ENCODE measurements at regions not wholly inside any gene's neighbourhood (a gene's known extent, or its start where the extent isn't known, plus 50 kb on each side); places are given as distances from the start of the nearest gene placed in this dataset.

DNA sequence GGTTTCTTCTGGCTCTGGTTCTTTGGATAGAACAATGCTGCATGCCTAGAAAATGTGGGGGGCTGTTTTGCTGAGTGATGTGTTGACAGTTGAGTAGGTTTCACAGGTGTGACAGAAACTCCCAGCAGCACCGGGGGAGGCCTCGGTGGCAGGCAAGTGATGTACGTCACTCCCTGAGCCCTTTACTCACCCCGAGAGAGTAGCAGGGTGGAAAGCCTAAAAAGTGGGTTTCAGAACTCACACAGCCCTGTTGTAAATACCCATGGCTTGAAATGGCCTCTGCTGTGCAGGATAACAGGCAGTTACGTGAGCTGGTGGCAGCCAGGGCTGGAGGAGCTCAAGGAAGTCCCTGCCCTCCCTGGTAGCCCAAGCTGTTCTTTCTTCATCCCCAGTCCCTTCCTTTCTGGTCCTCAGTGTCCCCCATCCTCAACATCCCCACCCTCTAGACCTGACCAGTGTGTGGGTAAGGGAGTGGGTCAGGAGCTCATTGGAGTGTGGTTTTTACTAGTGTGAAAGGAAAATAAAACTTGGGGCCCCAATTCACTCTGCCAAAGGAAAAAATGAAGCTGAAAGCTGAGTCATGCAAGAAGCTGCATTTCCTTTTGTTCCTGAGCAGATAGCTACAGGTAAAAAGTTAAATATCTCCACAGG, 258.1 kb downstream of the STK31 start:
- DNase-seq (ENCODE audit: extremely low read depth in 1 of 11, low read depth in 9 of 11, low spot score in 4 of 11): no peak

DNA sequence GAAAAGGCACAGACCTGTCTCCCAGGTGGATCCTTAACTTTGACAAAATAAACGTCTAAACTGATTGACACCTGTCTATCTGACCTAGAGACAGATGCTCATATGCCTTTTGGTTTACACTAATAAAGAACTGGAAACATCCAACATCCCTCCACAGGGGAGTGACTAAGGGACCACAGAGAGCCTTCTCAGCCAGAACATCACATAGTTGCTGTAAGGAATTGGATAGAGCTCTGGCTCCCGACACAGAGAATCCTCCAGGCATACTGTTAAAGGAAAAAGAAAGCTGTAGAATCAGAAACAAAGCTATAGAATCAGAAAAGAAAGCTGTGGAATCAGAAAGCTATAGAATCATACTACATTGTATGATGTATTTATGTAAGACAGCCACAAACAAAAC, 258.8 kb downstream of the STK31 start:
- no peak for DNase-seq (ENCODE audit: extremely low read depth in 1 of 11, low read depth in 9 of 11, low spot score in 4 of 11)

DNA sequence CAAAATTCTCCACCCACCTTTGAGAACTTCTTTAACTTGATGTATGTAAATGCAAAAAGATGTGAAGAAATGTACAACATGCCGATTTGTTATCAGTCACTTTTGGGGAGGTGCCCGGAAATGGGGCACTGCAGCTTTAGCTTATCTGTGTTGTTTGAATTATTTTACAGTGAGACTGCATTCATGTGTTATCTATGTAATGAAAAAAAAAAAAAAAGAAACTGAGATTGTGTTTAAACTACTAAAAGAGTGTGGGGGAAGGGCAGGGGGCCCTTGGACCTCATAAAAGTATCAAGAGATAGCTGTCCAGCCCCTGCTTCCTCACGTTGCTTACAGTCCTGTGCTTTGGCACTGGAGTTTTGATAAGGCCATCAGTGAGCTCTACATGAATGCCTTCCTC, 259.4 kb downstream of the STK31 start:
- DNase-seq (ENCODE audit: extremely low read depth in 1 of 11, low read depth in 9 of 11, low spot score in 4 of 11): no peak

DNA sequence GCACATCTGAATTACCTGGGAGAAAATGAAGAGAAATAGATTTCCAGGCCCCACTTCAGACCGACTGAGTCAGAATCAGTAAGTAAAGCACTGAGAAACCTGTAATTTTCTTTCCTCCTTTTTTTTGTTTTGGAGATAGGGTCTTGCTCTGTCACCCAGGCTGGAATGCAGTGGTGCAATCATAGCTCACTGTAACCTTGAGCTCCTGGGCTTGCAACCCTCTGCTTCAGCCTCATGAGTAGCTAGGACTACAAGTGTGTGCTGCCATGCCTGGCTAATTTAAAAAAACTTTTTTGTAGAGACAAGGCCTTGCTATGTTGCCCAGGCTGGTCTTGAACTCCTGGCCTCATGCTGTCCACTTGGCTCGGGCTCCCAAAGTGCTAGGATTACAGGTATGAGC, 260.2 kb downstream of the STK31 start:
- no peak for DNase-seq (ENCODE audit: extremely low read depth in 1 of 11, low read depth in 9 of 11, low spot score in 4 of 11)

DNA sequence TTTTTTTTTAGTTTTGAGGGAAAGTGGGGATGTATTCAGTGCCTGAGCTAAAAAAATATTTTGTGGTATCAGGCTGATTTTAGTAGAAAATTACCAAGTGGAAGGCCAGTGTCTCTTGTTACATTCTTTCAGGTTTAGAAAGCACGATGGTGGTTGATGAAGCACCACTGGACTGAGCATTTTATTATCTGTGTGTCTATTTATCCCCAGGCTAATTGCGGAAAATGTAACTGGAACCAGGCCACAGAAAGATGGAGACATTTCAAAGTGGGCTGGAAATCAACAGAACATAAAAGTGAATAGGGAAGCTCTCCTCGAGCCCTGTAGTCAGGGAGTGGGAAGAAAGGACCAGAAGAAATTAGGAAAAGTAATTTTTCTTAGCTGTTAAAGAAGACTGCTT, 261.0 kb downstream of the STK31 start:
- DNase-seq (ENCODE audit: extremely low read depth in 1 of 11, low read depth in 9 of 11, low spot score in 4 of 11): no peak

DNA sequence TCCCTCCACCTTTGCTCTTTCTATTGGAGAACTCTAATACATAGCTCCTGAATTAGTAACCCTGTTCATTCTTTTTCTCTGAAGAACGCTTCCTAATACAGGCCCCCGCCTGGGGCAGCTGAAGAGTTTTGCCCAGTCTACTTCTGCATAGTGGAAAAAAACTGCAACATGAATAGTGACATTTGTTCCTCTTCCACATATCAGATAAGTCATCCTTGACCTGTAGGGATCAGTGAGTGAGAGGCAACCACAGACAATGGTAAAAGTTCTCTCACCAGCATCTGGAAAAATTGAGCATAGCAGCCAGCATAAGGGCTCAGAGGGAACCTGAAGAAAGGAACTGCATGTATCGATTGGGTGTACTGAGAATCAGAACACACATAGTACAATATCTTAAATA, 262.0 kb downstream of the STK31 start:
- DNase-seq (ENCODE audit: extremely low read depth in 1 of 11, low read depth in 9 of 11, low spot score in 4 of 11): no peak

DNA sequence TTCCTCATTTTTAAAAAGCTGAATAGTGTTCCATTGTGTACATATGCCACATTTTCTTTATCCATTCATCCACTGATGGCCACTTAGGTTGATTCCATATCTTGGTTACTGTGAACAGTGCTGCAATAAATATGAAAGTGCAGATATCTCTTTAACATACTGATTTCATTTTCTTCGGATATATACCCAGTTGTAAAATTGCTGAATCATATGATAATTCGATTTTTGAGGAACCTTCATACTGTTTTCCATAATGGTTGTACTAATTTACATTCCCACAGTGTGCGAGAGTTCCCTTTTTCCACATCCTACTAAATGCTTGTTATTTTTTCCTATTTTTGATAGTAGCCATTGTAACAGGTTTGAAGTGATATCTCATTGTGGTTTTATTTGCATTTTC, 263.2 kb downstream of the STK31 start:
- no peak for DNase-seq (ENCODE audit: extremely low read depth in 1 of 11, low read depth in 9 of 11, low spot score in 4 of 11)

DNA sequence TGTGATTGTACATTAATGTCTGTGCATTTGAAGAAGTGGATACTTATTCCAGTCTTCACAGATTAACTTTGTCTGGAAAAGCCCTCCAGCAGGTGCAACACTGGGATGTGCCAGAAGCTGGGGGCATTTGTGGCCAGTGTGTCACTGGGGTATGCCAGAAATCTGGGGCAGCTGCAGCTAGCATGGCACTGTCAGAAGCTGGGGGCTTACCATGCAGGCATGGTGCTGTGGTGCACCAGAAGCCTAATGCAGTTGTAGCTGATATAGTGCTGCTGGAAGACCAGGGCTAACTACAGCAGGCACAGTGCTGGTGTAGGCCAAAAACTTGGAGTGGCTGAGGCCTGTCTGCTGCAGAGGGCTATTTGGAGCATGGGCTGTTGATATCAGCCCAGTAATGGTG, 270.1 kb downstream of the STK31 start:
- DNase-seq (ENCODE audit: extremely low read depth in 1 of 11, low read depth in 9 of 11, low spot score in 4 of 11): no peak

DNA sequence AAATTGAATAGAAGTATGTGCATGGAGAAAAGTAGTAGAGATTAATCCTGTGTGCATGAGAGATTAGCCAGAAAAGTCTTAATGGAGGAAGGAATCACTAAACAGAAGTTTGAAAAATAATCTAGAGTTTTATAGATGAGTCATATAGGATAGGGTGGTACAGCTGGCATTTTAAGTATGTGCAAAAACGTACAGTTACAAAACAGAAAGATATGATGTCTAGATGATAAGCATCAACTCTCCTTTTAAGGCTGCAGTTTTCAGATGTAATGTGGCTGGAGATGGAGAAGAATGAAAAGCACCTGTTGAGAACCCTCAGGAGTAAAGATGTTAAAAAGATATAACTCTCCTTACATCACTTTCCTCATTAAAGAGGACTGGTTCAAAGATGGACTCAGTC, 271.3 kb downstream of the STK31 start:
- DNase-seq (ENCODE audit: extremely low read depth in 1 of 11, low read depth in 9 of 11, low spot score in 4 of 11): no peak

DNA sequence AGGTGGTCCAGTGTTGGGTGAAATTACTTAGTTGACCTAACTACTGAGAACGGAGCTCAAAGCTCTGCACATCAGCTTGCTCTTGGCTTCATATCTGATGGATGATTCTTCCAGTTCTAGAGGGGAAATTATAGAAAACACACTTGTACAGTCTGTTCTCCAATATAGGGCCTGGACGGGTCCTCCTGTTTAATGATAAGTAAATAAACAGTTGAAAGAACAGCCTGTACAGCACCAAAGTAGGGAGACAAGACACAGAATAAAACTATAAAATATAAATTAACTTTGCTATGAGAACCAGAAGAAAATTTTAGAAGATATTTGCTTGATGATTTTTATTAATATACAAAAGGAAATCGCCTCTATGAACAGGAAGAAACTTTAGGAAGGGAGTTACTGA, 271.7 kb downstream of the STK31 start:
- no peak for DNase-seq (ENCODE audit: extremely low read depth in 1 of 11, low read depth in 9 of 11, low spot score in 4 of 11)

DNA sequence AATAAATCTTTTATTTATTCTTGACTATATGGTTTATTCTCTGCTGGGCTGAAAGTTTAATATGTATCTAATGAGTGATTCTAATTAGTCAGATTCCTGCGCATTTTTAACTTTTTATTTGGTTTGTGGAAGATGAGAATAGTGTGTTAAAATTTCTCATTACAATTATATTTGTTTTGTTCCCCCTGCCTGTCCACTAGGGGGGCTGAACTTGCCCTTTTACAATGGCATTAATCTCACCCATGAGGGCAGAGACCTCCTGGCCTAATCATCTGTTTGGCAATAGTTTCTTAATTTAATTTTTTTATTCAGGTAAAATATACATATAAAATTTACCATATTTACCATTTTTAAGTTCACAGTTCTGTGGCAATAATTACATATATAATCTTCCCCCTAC, 278.5 kb upstream of the NPY start:
- DNase-seq (ENCODE audit: extremely low read depth in 1 of 11, low read depth in 9 of 11, low spot score in 4 of 11): no peak

DNA sequence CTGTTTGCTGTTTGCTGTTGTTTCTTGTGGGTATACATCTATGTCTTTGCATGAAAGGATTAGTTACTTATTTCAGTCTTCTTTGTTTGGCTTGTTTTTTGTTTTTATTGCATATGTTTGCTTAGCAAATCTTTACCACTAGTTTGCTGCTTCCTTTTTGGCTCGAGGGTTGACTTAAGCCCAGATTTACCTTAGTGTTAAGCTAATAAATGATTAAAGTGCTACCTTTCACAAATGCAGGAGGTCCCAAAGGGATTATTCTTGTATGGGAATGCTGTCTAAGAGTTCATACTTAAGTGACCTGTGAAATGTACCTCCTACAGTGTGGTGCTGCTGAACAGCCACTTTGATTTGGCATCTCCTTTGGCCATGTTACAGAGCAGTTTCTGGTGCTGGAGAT, 273.5 kb upstream of the NPY start:
- no peak for DNase-seq (ENCODE audit: extremely low read depth in 1 of 11, low read depth in 9 of 11, low spot score in 4 of 11)

DNA sequence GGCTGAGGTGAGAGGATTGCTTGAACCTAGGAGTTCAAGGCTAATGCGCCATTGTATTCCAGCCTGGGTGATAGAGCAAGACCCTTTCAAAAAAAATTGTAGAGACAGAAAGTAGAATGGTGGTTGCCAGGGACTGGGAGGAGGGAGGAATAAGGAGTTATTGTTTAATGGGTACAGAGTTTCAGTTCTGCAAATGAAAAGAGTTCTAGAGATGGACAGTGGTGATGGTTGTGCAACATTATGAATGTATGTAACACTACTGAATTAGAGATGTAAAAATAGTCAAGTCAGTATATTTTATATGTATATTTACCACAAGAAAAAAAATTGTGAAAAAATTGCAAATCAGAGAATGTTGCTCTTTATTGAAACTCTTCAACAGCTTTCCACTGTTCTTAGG, 266.5 kb upstream of the NPY start:
- DNase-seq (ENCODE audit: extremely low read depth in 1 of 11, low read depth in 9 of 11, low spot score in 4 of 11): no peak

DNA sequence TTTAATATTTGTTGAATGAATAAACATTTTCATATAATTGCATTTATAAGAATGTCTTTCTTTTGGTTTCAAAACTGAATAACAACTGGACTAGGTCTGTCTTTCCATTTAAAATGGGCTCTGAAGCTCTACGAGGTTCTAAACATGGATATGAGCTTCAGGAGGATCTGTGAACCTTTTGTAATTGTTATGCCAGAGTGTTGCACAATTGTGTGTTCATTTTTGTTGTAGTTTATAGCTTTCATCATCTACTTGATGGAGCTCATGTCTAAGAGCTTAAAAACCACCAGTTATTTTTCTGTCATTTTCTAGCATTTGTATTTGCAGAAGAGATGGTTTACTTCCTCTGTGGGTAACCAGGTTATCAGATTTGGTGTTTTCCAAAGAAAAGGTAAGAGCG, 265.7 kb upstream of the NPY start:
- no peak for DNase-seq (ENCODE audit: extremely low read depth in 1 of 11, low read depth in 9 of 11, low spot score in 4 of 11)

DNA sequence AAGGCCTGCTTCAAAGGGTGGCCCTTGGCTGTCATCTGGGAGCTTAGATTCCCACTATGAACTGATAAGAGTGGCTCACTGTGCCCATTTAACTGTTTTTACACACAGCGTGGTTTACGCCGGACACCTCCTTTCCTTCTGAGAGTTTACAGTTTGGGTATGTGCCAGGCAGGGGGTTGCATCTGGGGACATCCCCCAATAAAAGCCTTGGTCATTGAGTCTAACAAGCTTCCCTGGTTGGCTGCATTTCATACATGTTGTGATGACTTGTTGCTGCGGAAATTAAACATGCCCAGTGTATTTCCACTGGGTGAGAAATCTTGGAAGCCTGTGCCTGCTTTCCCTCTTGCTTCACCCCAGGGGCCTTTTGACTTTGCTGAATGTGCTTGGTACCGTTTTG, 264.1 kb upstream of the NPY start:
- DNase-seq (ENCODE audit: extremely low read depth in 1 of 11, low read depth in 9 of 11, low spot score in 4 of 11): no peak

DNA sequence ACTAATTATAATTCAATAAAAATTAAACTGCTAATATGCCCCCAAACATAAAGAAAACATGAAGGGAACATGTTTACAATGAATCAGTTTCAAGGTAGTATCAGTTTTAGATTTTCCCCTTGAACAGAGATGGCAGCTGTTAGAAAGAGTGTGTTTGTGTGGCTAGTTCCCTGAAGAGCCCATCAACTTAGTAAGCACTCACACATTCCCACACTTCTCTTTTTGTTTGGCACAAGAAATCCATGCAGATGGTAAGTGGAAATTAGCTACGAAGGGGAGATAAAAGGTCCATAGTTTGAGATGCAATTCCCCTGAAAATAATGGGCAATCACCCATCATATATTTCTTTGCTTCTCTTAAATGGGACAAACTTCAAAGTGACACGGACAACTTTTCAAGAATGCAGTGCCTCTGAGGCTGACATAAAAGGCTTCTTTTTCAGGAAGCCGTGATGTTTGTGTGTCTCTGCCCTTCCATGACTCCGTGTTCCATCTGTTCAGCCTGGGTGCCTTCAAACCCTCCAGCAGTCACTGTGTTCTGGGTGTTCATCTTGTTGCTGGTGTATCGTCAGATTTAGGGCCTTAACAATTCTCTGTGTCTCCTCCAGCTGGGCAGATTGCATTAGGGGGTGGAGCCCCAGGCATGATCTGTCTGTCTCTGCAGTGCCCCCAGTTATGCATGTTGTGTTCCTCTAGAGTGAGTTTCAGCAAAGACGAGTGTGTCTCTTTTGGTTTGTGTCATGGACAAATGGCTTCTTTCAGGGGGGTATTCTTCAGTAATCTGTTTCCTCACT, 259.5 kb upstream of the NPY start:
- DNase-seq (ENCODE audit: extremely low read depth in 1 of 11, low read depth in 9 of 11, low spot score in 4 of 11): peak in 2 of 11 donors; percentile 3 to 8

DNA sequence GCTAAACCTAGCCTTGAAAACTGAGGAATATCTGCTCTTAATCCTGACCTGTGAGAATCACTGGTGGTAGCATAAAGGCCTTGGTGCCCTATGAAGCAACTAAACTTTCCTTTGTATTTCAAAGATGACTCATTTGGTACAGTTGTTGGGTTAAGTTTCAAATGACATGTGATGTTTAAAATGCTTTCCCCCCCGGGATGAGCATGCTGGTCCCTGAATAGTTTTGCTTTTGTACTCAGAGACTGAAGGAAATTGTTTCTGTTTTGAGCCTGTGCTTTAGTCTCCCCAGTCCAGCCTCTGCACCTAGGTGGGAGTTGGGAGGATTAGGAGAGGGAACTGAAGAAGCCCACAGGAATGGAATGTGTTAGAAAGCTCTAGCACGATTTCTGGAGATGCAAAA, 258.9 kb upstream of the NPY start:
- no peak for DNase-seq (ENCODE audit: extremely low read depth in 1 of 11, low read depth in 9 of 11, low spot score in 4 of 11)

DNA sequence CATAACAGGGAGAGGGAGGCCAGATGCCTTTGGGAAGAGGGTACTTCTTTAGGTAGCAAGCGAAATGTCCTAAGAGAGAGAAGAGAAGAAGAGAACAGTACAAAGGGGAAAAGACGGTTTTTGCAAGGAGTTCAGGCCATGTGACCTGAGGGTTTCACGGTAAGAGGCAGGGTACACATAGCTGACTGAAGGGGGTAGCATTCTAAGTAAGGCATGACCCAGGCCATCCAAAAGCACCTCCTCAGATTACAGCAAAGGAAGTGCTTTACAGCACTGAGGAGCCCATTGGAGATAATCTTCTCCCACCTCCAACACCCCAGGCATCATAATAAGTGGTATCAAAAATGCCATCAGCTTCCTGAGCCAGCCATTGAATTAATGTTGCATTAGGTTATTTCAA, 258.2 kb upstream of the NPY start:
- no peak for DNase-seq (ENCODE audit: extremely low read depth in 1 of 11, low read depth in 9 of 11, low spot score in 4 of 11)

DNA sequence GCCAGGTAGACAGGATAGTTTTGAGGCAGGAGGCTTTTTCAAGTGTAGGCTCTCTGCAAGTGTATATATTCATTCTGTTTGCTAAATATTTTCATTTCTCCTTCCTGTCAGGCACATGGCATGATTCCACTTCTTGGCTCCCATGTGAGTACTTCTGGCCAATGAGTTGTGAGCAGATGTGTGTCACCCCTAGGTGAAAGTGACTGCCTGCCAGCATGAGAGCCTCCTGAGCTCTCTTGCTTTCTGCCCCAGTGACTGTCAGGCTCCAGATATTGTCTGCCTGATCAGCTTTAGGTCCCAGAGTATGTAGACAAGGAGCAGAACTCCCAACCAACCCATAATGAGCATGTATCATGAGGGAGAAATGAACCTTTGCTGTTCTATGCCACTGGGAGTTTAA, 257.6 kb upstream of the NPY start:
- DNase-seq (ENCODE audit: extremely low read depth in 1 of 11, low read depth in 9 of 11, low spot score in 4 of 11): no peak

DNA sequence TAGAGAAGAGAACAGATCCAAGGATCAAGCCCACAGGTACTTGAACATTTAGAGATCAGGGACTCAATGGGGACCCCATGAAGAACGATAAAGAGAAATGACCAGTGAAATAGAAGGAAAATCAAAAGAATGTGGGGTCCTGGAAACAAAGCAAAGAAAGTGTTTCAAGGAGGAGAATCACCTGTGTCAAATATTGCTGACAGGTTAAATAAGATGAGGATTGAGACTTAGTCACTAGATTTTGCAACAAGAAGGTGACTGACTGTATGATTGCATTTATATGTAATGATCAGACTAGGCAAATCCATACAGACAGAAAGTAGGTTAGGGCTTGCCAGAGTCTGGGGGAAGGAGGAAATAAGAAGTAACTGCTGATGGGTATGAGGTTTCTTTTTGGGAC, 254.9 kb upstream of the NPY start:
- DNase-seq (ENCODE audit: extremely low read depth in 1 of 11, low read depth in 9 of 11, low spot score in 4 of 11): no peak

DNA sequence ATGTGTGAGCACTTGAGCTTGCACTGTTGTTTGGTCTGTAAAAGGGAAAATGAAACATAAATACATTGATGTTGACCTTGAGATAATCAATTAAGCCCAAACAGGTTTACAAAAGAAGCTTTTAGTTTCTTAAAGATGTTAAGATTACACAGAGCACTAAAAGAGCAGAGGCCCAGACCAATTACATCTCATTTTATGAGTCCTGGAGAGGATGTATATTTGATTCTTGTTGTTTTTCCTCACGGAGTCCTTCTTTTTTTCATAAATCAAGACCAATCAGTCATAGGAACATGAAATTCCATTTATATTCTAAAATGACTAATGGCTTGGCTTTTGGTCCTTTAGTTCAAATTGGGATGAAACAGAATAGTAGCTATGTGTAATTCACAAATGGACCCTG, 249.7 kb upstream of the NPY start:
- DNase-seq (ENCODE audit: extremely low read depth in 1 of 11, low read depth in 9 of 11, low spot score in 4 of 11): no peak
